Nephron progenitor cell (in vitro differentiated cells): ENCODE measurements at regions not wholly inside any gene's neighbourhood (a gene's known extent, or its start where the extent isn't known, plus 50 kb on each side); places are given as distances from the start of the nearest gene placed in this dataset.

Experiments
- DNase-seq: peaks from one replicate; pipeline ENCODE4 v3.0.0; 2021
- H3K27ac Mint-ChIP-seq: 2 replicates; pipeline ENCODE4 v1.8.0; 2021; ENCODE audit warnings: mild to moderate bottlenecking, moderate library complexity, mixed read lengths
- H3K27me3 Mint-ChIP-seq: 2 replicates; pipeline ENCODE4 v1.8.0; 2021; ENCODE audit warnings: mild to moderate bottlenecking, low read depth, mixed read lengths; ENCODE audit not compliant: poor library complexity
- H3K36me3 Mint-ChIP-seq: 2 replicates; pipeline ENCODE4 v1.8.0; 2021; ENCODE audit warnings: low read depth, mixed read lengths
- H3K4me1 Mint-ChIP-seq: 2 replicates; pipeline ENCODE4 v1.8.0; 2021; ENCODE audit warnings: mixed read lengths
- H3K4me3 Mint-ChIP-seq: 2 replicates; pipeline ENCODE4 v1.8.0; 2021; ENCODE audit warnings: mild to moderate bottlenecking, moderate library complexity, mixed read lengths
- H3K9me3 Mint-ChIP-seq: 2 replicates; pipeline ENCODE4 v1.8.0; 2021; ENCODE audit warnings: mild to moderate bottlenecking, moderate library complexity, mixed read lengths
- CTCF ChIP-seq: fragments of 200-600 bp; sonication (generic); IDR thresholded peaks from 2 replicates; pipeline ENCODE4 v1.5.0; 2021; ENCODE audit warnings: antibody characterized with exemption

GRCh38 chr2:185998562-185999070 is 260.0 kb downstream of the FSIP2 start:
- Mint-ChIP-seq H3K4me3 (no peak overlapping the region), H3K27ac (no peak overlapping the region), H3K4me1 (no peaks in the 10 kb centered on the region), H3K9me3 (no peaks in the 10 kb centered on the region), H3K27me3 (no peaks in the 10 kb centered on the region), H3K36me3 (no peaks in the 10 kb centered on the region)
- no peak for DNase-seq
- no peak for TF ChIP-seq CTCF

DNA sequence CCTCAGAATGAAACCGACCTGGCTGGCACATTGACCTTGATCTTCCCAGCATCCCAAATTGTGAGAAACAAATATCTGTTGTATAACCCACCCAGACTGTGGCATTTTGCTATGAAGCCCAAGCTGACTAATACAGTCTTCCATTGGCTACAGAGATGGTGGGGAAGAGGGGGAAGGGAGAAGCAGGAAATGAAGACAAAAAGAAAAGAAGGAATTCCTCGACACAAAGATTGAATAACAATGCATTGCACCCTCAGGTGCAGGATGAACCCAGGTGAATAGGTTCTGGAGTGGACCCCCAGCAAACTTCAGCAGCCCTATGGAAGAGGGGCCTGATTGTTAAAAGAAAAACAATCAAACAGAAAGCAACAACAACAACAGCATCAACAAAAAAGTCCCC is 270.7 kb downstream of the FSIP2 start:
- Mint-ChIP-seq H3K4me3 (no peak overlapping the region), H3K27ac (no peak overlapping the region), H3K27me3 (peaks cover 6% of the 10 kb centered on the region), H3K4me1 (no peaks in the 10 kb centered on the region), H3K36me3 (peaks cover 20% of the 10 kb centered on the region), H3K9me3 (peaks cover 40% of the 10 kb centered on the region)
- TF ChIP-seq CTCF = no peak
- no peak for DNase-seq

DNA sequence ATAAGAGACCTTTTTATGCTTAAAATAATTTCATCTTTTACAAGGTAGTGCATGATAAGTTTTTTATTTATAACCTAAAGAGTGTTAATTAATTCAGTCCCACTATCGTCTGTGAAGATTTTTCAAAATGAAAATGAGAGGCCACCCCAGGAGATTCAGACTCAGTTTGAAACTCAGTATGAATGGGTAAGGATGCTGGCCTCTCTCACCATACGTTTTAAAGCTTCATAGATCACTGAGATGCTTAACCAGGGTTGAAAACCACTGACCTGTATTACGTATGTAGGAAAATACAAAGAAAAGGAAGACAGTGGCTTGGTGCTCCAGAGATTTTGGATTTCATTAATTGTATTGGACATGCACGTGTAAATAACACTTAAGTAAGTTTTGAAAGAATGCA is 278.7 kb downstream of the FSIP2 start:
- no peak overlapping the region for H3K4me3 Mint-ChIP-seq
- no peak for DNase-seq
- H3K27ac Mint-ChIP-seq = no peak overlapping the region
- peaks cover 28% of the 10 kb centered on the region for H3K9me3 Mint-ChIP-seq
- H3K36me3 Mint-ChIP-seq = peaks cover 8% of the 10 kb centered on the region
- no peaks in the 10 kb centered on the region for H3K27me3 Mint-ChIP-seq
- no peaks in the 10 kb centered on the region for H3K4me1 Mint-ChIP-seq
- no peak for TF ChIP-seq CTCF

- Mint-ChIP-seq H3K4me1 (no peaks in the 10 kb centered on the region), H3K9me3 (peaks cover 6% of the 10 kb centered on the region), H3K4me3 (no peak overlapping the region), H3K27ac (no peak overlapping the region), H3K27me3 (no peaks in the 10 kb centered on the region), H3K36me3 (no peaks in the 10 kb centered on the region)
- TF ChIP-seq CTCF = no peak
- no peak for DNase-seq
Observed at GRCh38 chr2:186024921-186025320, 286.3 kb downstream of the FSIP2 start.

DNA sequence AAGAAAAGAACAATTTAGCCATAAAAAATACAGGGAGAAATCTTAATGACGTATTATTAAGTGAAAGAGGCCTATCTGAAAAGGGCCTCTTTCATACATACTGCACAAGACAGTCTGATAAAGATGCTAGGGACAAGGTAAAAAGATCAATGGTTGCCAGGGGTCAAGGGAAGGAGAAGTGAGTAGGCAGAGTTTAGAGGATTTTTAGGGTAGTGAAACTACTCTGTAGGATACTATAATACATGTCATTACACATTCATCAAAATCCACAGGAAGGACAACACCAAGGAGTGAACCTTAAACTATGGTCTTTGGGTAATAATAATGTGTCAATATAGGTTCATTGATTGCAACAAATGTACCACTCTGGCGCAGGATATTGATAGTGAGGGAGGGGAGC is 289.3 kb downstream of the FSIP2 start:
- Mint-ChIP-seq H3K36me3 (no peaks in the 10 kb centered on the region), H3K4me3 (no peak overlapping the region), H3K27me3 (peaks cover 4% of the 10 kb centered on the region), H3K27ac (no peak overlapping the region), H3K9me3 (no peaks in the 10 kb centered on the region), H3K4me1 (peaks cover 8% of the 10 kb centered on the region)
- no peak for TF ChIP-seq CTCF
- DNase-seq = no peak

DNA sequence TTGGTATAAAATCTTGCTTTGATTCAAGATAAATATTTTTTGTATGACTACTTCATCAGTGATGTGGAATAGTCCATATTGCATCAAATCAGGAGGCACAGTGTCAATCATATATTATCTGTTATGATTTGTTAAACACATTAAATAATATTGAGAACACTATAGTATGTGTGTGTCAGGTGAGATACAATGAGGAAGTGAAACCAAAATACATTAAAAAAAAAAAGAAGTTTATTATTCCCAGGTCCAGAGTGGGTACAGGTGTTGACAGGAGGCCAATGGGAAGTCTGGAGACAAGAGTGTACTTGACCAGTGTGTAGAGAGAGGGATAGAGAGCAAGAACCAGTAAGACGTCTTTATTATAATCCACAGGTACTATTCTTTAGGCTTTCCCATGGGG is 292.6 kb downstream of the FSIP2 start:
- Mint-ChIP-seq H3K27ac (peak overlapping the region; percentile 49), H3K4me1 (peaks cover 8% of the 10 kb centered on the region), H3K36me3 (no peaks in the 10 kb centered on the region), H3K27me3 (peaks cover 4% of the 10 kb centered on the region), H3K9me3 (no peaks in the 10 kb centered on the region), H3K4me3 (no peak overlapping the region)
- DNase-seq = no peak
- no peak for TF ChIP-seq CTCF
